GM21390 (cell line): ENCODE measurements at regions not wholly inside any gene's neighbourhood (a gene's known extent, or its start where the extent isn't known, plus 50 kb on each side); places are given as distances from the start of the nearest gene placed in this dataset.
"Not testable (repeated sequence)": the region's sequence is repeated elsewhere in the genome, so short reads cannot be mapped to it uniquely, and the experiment has no call there.

Experiments used
- ATAC-seq: cut with Tn5 transposase; IDR thresholded peaks from one replicate; pipeline ENCODE4 v1.9.1; 2021; ENCODE audit not compliant: unreplicated experiment

DNA sequence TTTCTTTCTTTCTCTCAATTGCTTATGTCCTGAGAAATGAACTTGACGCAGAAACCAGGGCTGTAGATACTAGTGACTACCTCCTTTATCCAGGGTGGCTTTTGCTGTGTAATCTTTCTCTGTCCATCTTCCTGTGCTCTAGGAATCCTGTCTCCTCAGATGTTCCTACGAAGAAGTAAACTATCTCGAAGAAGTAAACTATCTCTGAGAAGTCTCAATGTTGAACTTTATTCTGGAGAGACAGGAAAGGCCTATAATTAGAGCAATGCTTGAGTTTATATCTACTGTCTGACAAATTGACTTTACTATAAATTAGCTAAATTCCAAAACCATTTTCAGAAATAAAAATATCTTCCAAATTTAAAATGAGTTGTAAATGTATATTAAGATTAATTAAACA is 541.5 kb upstream of the DPP6 start:
- no peak for ATAC-seq

DNA sequence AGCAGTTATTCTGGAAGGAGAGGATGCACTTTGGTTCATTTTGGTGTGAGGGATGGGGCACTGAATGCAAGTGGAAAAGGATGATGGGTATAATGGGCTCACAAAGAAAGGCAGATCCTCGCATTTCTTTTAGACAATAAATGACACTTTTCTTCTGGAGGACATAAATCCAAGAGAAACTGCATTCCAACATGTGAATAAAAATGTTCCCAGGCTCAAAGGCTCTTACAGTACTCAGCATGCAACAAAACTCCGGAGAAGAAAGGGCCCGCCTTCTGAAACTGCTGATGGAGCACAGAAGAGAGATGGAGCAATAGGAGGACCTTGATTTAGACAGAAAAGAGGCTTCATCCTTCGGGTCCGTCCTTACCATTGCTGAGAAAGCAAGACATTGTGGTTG is 538.2 kb upstream of the DPP6 start:
- ATAC-seq: no peak

- no peak for ATAC-seq
These were observed 536.8 kb upstream of the DPP6 start for GRCh38 chr7:153515359-153515758.

GRCh38 chr7:153518201-153518984 is 533.8 kb upstream of the DPP6 start:
- ATAC-seq: no peak

- no peak for ATAC-seq
These were observed 530.8 kb upstream of the DPP6 start for GRCh38 chr7:153521370-153521769.

- ATAC-seq: no peak
These were observed 529.9 kb upstream of the DPP6 start for GRCh38 chr7:153522261-153522660.

- no peak for ATAC-seq
These were observed 528.7 kb upstream of the DPP6 start for GRCh38 chr7:153523320-153524015.

GRCh38 chr7:153524070-153524601 is 528.1 kb upstream of the DPP6 start:
- no peak for ATAC-seq

GRCh38 chr7:153529100-153529499 is 523.1 kb upstream of the DPP6 start:
- ATAC-seq: no peak

DNA sequence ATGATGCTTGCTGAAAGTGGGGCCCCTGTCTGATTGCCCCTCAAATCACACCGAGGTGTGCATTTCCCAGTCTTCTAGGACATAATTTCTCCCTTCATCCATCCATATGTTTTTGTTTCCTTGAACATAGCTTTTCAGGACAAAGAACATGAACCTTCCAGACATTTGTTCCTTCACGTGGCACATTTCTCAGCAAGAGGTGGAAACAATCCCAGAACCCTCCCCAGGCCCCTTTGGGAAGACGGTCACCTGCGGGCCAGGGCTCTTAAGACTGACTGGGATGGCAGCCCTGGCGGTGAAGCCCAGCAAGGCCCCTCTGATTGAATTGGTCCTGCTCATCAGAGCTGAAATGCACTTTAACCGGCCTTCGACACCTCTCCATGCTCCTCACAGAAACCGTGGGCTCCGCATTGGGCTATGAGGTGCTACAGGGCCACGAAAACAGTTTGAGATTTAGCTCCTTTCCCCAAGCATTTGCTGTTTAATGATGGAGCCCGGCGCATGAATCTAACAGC is 522.5 kb upstream of the DPP6 start:
- ATAC-seq: no peak

GRCh38 chr7:153530441-153530840 is 521.8 kb upstream of the DPP6 start:
- ATAC-seq: no peak

GRCh38 chr7:153532326-153532725 is 519.9 kb upstream of the DPP6 start:
- ATAC-seq: no peak

- ATAC-seq: no peak
These were observed 514.9 kb upstream of the DPP6 start for GRCh38 chr7:153537271-153537670.

- no peak for ATAC-seq
These were observed 510.3 kb upstream of the DPP6 start for GRCh38 chr7:153541903-153542302.

- no peak for ATAC-seq
These were observed 509.0 kb upstream of the DPP6 start for GRCh38 chr7:153543232-153543631.

- no peak for ATAC-seq
These were observed 502.0 kb upstream of the DPP6 start for GRCh38 chr7:153550173-153550572.

DNA sequence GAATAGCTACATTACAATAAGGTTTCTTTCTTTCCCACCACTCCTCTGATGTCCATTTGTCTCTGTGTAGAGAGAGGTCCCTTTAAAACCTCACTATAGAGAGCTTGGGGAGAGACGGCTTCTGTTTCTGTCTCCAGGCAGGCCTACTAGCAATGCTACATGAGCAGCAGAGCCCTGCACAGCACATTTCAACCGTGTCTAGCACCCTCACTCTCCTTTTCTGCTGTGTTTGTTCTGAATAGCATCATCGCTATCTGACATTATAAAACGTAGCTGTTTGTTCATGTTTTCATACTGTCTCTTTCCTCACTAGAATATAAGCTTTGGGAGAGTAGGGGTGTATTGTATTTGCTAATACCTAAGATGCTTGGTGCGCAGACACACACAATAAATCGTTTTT is 487.8 kb upstream of the DPP6 start:
- no peak for ATAC-seq

GRCh38 chr7:153566324-153566723 is 485.9 kb upstream of the DPP6 start:
- no peak for ATAC-seq

- ATAC-seq: no peak
These were observed 484.8 kb upstream of the DPP6 start for GRCh38 chr7:153567426-153567825.

DNA sequence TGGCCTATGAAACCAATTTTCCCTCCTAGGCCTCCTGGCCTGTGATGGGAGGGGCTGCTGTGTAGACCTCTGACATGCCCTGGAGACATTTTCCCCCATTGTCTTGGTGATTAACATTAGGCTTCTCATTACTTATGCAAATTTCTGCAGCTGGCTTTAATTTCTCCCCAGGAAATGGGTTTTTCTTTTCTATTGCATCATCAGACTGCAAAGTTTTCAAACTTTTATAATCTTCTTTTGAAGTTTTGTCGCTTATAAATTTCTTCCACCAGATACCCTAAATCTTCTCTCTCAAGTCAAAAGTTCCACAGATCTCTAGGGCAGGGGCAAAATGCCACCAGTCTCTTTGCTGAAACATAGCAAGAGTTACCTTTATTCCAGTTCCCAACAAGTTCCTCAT is 482.7 kb upstream of the DPP6 start:
- ATAC-seq: not testable (repeated sequence)

GRCh38 chr7:153576096-153576495 is 476.1 kb upstream of the DPP6 start:
- ATAC-seq: no peak

DNA sequence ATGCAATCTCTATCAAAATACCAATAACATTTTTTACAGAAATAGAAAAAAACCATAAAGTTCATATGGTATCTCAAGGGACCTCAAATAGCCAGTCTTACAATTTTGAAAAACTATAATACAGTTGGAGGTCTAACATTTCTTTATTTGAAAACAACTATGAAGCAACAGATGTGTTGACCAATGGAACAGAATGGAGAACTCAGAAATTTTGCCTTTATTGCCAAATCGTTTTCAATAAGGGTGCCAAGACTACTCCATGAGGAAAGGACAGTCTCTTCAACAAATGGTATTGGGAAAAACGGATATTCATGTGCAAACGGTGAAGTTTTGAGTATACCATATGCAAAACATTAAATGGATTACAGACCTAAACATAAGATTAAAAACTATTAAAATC is 470.8 kb upstream of the DPP6 start:
- ATAC-seq: no peak
